GM08714 (cell line): ENCODE measurements at regions not wholly inside any gene's neighbourhood (a gene's known extent, or its start where the extent isn't known, plus 50 kb on each side); places are given as distances from the start of the nearest gene placed in this dataset.
"Not testable (repeated sequence)": the region's sequence is repeated elsewhere in the genome, so short reads cannot be mapped to it uniquely, and the experiment has no call there.

Experiments used
- H3K4me3 ChIP-seq: fragments of 200-500 bp; sonication (Bioruptor generic); 2 replicates; pipeline ENCODE4 v1.5.1; 2014; ENCODE audit warnings: mild to moderate bottlenecking, low read length, inconsistent platforms
- ZNF274 ChIP-seq: IDR thresholded peaks from 2 replicates; pipeline ENCODE4 v1.6.1; 2012; ENCODE audit warnings: mild to moderate bottlenecking, low read depth, low read length

GRCh38 chr10:56146806-56147205, 214.3 kb downstream of the ZWINT start:
- H3K4me3 ChIP-seq, result no peak overlapping the region
- TF ChIP-seq ZNF274, result no peak

- TF ChIP-seq ZNF274, result no peak
- no peak overlapping the region for H3K4me3 ChIP-seq
Measured at GRCh38 chr10:56142092-56142728, 218.8 kb downstream of the ZWINT start.

- no peak for TF ChIP-seq ZNF274
- H3K4me3 ChIP-seq, result no peak overlapping the region
Measured at GRCh38 chr10:56139405-56139804, 221.7 kb downstream of the ZWINT start.

- no peak for TF ChIP-seq ZNF274
Measured at GRCh38 chr10:56135828-56136227, 225.2 kb downstream of the ZWINT start.

GRCh38 chr10:56123247-56123646, 237.8 kb downstream of the ZWINT start:
- no peak for TF ChIP-seq ZNF274
- H3K4me3 ChIP-seq, result no peak overlapping the region

More at GRCh38 chr10:56135828-56136227, 225.2 kb downstream of the ZWINT start:
- no peak overlapping the region for H3K4me3 ChIP-seq

GRCh38 chr10:56116684-56117083, 244.4 kb downstream of the ZWINT start:
- no peak for TF ChIP-seq ZNF274
- no peak overlapping the region for H3K4me3 ChIP-seq

GRCh38 chr10:56109454-56109853, 251.6 kb downstream of the ZWINT start:
- TF ChIP-seq ZNF274, result no peak
- H3K4me3 ChIP-seq, result no peak overlapping the region

- no peak for TF ChIP-seq ZNF274
- H3K4me3 ChIP-seq, result no peak overlapping the region
Measured at GRCh38 chr10:56104923-56105322, 256.1 kb downstream of the ZWINT start.

- no peak for TF ChIP-seq ZNF274
- no peak overlapping the region for H3K4me3 ChIP-seq
Measured at GRCh38 chr10:56104487-56104886, 256.6 kb downstream of the ZWINT start.

GRCh38 chr10:56096226-56096517, 264.9 kb downstream of the ZWINT start:
- TF ChIP-seq ZNF274, result no peak
- H3K4me3 ChIP-seq, result no peak overlapping the region

- TF ChIP-seq ZNF274, result no peak
- no peak overlapping the region for H3K4me3 ChIP-seq
Measured at GRCh38 chr10:56095506-56096225, 265.4 kb downstream of the ZWINT start.

GRCh38 chr10:56093645-56094044, 267.4 kb downstream of the ZWINT start:
- not testable (repeated sequence) for H3K4me3 ChIP-seq

- H3K4me3 ChIP-seq, result no peak overlapping the region
- no peak for TF ChIP-seq ZNF274
Measured at GRCh38 chr10:56091872-56092271, 269.2 kb downstream of the ZWINT start.

GRCh38 chr10:56090914-56091540, 270.0 kb downstream of the ZWINT start:
- TF ChIP-seq ZNF274, result no peak
- no peak overlapping the region for H3K4me3 ChIP-seq

- no peak overlapping the region for H3K4me3 ChIP-seq
- no peak for TF ChIP-seq ZNF274
Measured at GRCh38 chr10:56085406-56086122, 275.5 kb downstream of the ZWINT start.
